H1 (cell line): ENCODE measurements at regions not wholly inside any gene's neighbourhood (a gene's known extent, or its start where the extent isn't known, plus 50 kb on each side); places are given as distances from the start of the nearest gene placed in this dataset.

Experiments
- CTCF ChIP-seq, 3 experiments: IDR thresholded peaks; 1 replicate in 2 of 3; 2 replicates in 1 of 3; pipeline versions ENCODE4 v1.5.1 to v1.6.1; 2011; ENCODE audit warnings: low read length in 3 of 3, mild to moderate bottlenecking in 3 of 3, inconsistent platforms in 2 of 3, low read depth in 1 of 3, moderate library complexity in 1 of 3; ENCODE audit not compliant: insufficient read depth in 1 of 3; ENCODE audit errors: control extremely low read depth in 1 of 3
- GABPA ChIP-seq: IDR thresholded peaks from 2 replicates; pipeline ENCODE4 v1.6.1; 2011; ENCODE audit warnings: mild to moderate bottlenecking, low read length, moderate library complexity, borderline replicate concordance; ENCODE audit not compliant: insufficient read depth

GRCh38 chr5:92849756-92850155 lies 731.3 kb downstream of the NR2F1-AS1 start:
- no peak for TF ChIP-seq GABPA
- TF ChIP-seq CTCF (IDR thresholded peaks at IDR 0.05; ENCODE audit: control extremely low read depth in 1 of 3, insufficient read depth in 1 of 3, low read depth in 1 of 3, low read length in 3 of 3), result no peak
